ENCODE measurements at regions not wholly inside any gene's neighbourhood (a gene's known extent, or its start where the extent isn't known, plus 50 kb on each side); places are given as distances from the start of the nearest gene placed in this dataset.

- ATAC-seq (peak in 1 of 4 donors; percentile 16), DNase-seq (no peak)
- intact Hi-C loops (cut with DNase I): no loop called here
- Histone ChIP-seq H3K4me3 (no peak overlapping the region), H3K4me1 (peaks cover 33% of the 10 kb centered on the region), H3K9me3 (peaks cover 6% of the 10 kb centered on the region), H3K27ac (peak overlapping the region; percentile 73), H3K36me3 (ENCODE audit: insufficient read depth in 1 of 2, low read depth in 1 of 2) (no peaks in the 10 kb centered on the region), H3K27me3 (ENCODE audit: insufficient read depth in 3 of 3, low read length in 2 of 3) (no peaks in the 10 kb centered on the region)
- TF ChIP-seq CTCF (IDR thresholded peaks at IDR 0.05): no peak
- 88 to 90% (median 88%) methylated on average over 19 of the region's 19 CpGs for WGBS, 3 donors
These were observed 209.5 kb downstream of the VAPA start for GRCh38 chr18:10122988-10123950.

- 92 to 96% (median 92%) methylated on average over 9 of the region's 9 CpGs for WGBS, 3 donors
- Histone ChIP-seq H3K4me3 (no peak overlapping the region), H3K27ac (peak overlapping the region; percentile 73), H3K27me3 (ENCODE audit: insufficient read depth in 3 of 3, low read length in 2 of 3) (no peaks in the 10 kb centered on the region), H3K36me3 (ENCODE audit: insufficient read depth in 1 of 2, low read depth in 1 of 2) (no peaks in the 10 kb centered on the region), H3K9me3 (peaks cover 6% of the 10 kb centered on the region), H3K4me1 (peaks cover 33% of the 10 kb centered on the region)
- intact Hi-C loops (cut with DNase I): no loop called here
- DNase-seq (no peak), ATAC-seq (no peak)
- no peak for TF ChIP-seq CTCF (IDR thresholded peaks at IDR 0.05)
These were observed 210.3 kb downstream of the VAPA start for GRCh38 chr18:10124071-10124470.

- 49 to 74% (median 60%) methylated on average over 4 of the region's 4 CpGs for WGBS, 3 donors
These were observed 210.7 kb downstream of the VAPA start for GRCh38 chr18:10124557-10124956.

GRCh38 chr18:10124967-10125366 lies 211.2 kb downstream of the VAPA start:
- ATAC-seq: no peak
- no peak for DNase-seq
- no peaks in the 10 kb centered on the region for H3K36me3 ChIP-seq (ENCODE audit: insufficient read depth in 1 of 2, low read depth in 1 of 2)
- TF ChIP-seq CTCF (IDR thresholded peaks at IDR 0.05): no peak
- H3K27ac ChIP-seq: no peak overlapping the region
- no peaks in the 10 kb centered on the region for H3K9me3 ChIP-seq
- intact Hi-C loops (cut with DNase I): no loop called here
- peaks cover 33% of the 10 kb centered on the region for H3K4me1 ChIP-seq
- WGBS, 3 donors: 77 to 88% (median 84%) methylated on average over 3 of the region's 3 CpGs
- no peaks in the 10 kb centered on the region for H3K27me3 ChIP-seq (ENCODE audit: insufficient read depth in 3 of 3, low read length in 2 of 3)
- H3K4me3 ChIP-seq: no peak overlapping the region

More at GRCh38 chr18:10124557-10124956, 210.7 kb downstream of the VAPA start:
- intact Hi-C loops (cut with DNase I): no loop called here
- no peak for TF ChIP-seq CTCF (IDR thresholded peaks at IDR 0.05)
- H3K4me1 ChIP-seq: peaks cover 33% of the 10 kb centered on the region
- DNase-seq (no peak), ATAC-seq (no peak)
- H3K9me3 ChIP-seq: peaks cover 3% of the 10 kb centered on the region
- H3K36me3 ChIP-seq (ENCODE audit: insufficient read depth in 1 of 2, low read depth in 1 of 2): no peaks in the 10 kb centered on the region
- H3K27ac ChIP-seq: peak overlapping the region; percentile 18
- H3K27me3 ChIP-seq (ENCODE audit: insufficient read depth in 3 of 3, low read length in 2 of 3): no peaks in the 10 kb centered on the region
- no peak overlapping the region for H3K4me3 ChIP-seq

Measured in psoas muscle (tissue), 7 donors.